GM12873 (cell line): ENCODE measurements at regions not wholly inside any gene's neighbourhood (a gene's known extent, or its start where the extent isn't known, plus 50 kb on each side); places are given as distances from the start of the nearest gene placed in this dataset.

Source experiments
- TF ChIP-seq, protein P1 (sequence below): IDR thresholded peaks from 2 replicates; pipeline ENCODE4 v1.5.1; 2012; ENCODE audit warnings: low read depth, mild to moderate bottlenecking, moderate library complexity, low read length, control low read depth; ENCODE audit not compliant: insufficient read depth; ENCODE audit errors: missing control alignments

DNA sequence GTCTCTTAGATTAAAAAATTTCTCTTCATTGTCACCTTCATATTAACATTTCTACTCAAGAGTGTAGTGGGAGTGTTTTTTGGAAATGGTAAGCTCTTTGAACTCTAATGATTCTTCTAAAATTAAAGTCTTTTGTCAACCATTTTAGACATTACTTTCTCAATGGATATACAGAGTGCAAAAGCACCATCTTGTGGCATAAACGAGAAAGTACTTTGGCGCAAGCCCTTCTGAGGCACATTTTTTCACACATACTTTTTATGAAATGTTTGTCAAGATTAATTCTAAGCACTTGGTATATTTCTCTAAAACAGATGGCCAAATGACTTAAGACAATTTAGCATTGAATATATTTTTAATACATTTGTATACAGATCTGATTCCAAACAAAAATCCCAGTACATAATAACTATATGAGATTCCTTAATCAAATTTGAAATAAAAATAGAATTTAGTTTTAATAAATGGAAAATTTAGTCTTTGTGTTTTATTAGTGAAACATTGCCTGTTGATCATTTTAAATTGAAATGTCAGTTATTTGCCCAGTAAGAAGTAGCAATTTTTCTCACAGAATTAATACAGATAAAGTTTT is 63.3 kb upstream of the GALNT5 start:
- TF ChIP-seq, protein P1, sequence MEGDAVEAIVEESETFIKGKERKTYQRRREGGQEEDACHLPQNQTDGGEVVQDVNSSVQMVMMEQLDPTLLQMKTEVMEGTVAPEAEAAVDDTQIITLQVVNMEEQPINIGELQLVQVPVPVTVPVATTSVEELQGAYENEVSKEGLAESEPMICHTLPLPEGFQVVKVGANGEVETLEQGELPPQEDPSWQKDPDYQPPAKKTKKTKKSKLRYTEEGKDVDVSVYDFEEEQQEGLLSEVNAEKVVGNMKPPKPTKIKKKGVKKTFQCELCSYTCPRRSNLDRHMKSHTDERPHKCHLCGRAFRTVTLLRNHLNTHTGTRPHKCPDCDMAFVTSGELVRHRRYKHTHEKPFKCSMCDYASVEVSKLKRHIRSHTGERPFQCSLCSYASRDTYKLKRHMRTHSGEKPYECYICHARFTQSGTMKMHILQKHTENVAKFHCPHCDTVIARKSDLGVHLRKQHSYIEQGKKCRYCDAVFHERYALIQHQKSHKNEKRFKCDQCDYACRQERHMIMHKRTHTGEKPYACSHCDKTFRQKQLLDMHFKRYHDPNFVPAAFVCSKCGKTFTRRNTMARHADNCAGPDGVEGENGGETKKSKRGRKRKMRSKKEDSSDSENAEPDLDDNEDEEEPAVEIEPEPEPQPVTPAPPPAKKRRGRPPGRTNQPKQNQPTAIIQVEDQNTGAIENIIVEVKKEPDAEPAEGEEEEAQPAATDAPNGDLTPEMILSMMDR: peak; percentile 61

DNA sequence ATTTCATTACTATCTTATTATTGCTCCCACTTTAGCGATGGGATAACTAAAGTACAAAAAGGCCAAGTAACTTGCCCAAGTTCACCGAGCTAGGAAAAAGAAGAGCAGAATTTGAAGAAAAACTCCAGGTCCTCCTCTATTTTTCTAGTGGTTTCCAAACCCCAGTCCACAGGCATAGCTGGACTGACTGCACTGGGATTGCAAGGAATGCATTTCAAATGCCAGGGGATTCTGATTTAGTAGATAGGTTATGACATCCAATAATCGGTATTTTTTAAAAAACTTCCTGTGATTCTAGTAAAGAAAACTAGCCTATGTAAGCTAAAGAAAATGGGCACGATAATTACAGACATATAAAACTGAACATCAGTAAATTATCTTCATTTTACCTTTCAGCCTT is 62.7 kb upstream of the GALNT5 start:
- TF ChIP-seq, protein P1: no peak

DNA sequence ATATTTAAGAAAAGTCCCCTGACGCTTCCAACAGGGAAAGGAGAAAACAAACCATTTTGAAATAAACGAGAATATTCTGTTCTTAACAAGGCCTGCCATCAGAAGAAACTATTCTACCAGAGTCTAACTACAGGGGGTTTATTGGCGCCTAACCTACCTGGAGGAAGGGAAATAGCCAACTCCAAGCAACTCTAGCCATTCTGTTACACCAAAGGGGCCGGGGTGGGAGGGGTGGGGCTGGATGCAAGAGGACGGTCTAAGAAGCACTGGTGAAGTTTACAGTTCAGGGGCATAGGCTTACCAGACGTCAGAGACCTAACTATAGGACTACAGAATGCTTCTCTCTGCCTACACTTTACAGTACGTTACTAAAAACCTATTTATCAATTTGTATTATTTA is 60.5 kb upstream of the GALNT5 start:
- TF ChIP-seq, protein P1: no peak

DNA sequence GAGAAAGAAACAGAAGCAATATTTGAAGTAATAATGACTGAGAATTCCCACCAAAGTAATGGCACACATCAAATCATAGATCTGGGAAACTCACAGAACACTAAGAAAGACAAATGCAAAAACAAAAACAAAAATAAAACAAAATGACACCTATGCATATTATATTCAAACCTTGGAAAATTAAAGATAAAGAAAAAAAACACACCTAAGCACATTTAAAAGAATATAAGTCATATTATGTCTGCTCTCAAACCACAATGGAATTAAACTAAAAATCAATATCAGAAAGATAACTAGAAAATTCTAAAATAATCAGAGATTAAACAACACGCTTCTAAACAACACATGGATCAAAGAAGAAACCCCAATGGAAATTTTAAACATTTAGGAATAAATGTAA is 59.7 kb upstream of the GALNT5 start:
- TF ChIP-seq, protein P1: no peak

DNA sequence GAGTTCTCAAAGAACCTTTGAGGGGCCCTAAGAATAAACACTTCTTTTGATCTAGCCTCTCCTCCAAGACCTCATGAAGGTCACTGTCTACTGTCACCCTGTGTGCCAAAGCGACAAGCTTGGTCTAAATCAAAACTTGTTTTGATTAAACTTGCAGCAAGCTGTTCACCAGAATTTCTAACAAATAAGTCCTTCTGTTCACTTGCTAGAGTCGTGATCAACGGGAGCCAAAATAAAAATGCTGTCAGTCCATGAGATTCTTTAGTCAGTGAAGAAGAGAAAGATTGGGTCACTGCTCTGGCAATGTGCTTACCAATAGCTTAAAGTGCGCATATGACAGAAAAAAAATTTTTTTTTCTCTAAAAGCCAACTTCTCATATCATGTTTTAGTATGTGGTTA is 53.9 kb upstream of the GALNT5 start:
- TF ChIP-seq, protein P1: no peak

DNA sequence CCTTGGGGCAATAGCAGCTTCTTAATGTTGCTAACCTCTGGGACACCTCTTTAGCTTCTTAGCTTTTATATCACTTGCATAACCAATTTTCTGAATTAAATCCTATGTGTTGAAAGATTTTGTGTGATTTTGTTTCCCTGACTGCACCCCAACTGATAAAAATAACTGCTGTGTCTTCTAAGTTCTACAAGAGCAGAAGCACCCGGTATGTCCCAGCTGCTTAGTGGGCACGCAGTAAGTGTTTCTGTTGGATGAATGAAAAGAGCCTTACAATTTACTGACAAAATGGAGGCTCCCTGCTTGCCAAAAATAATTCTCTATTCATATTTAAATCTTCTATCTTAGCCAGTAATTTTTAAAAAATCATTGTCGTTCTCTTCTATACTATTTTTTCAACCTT is 53.1 kb upstream of the GALNT5 start:
- TF ChIP-seq, protein P1: no peak

DNA sequence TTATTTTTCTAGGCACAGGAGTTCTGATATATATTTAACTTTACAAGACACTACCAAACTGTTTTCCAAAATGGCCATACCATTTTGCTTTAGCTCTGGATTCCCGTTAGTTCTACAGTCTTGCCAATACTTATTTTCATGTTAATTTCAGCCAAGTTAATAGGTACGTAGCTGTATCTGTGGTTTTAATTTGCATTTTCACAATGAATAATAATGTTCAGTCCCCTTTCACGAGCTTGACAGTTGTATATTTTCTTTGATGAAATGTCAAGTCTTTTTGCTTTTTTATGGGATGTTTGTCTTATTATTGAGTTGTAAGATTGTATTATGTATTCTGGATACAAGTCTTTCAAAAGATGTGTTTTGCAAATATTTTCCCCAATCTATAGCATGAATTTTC is 50.6 kb upstream of the GALNT5 start:
- TF ChIP-seq, protein P1: no peak
